ENCODE measurements at regions not wholly inside any gene's neighbourhood (a gene's known extent, or its start where the extent isn't known, plus 50 kb on each side); places are given as distances from the start of the nearest gene placed in this dataset.

- TF ChIP-seq, protein P1, sequence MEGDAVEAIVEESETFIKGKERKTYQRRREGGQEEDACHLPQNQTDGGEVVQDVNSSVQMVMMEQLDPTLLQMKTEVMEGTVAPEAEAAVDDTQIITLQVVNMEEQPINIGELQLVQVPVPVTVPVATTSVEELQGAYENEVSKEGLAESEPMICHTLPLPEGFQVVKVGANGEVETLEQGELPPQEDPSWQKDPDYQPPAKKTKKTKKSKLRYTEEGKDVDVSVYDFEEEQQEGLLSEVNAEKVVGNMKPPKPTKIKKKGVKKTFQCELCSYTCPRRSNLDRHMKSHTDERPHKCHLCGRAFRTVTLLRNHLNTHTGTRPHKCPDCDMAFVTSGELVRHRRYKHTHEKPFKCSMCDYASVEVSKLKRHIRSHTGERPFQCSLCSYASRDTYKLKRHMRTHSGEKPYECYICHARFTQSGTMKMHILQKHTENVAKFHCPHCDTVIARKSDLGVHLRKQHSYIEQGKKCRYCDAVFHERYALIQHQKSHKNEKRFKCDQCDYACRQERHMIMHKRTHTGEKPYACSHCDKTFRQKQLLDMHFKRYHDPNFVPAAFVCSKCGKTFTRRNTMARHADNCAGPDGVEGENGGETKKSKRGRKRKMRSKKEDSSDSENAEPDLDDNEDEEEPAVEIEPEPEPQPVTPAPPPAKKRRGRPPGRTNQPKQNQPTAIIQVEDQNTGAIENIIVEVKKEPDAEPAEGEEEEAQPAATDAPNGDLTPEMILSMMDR (IDR thresholded peaks at IDR 0.05 in 2 of 3, conservative IDR thresholded peaks at IDR 0.05 in 1 of 3; ENCODE audit: control insufficient read depth in 2 of 3, extremely low read depth in 1 of 3, insufficient read depth in 1 of 3, low read depth in 3 of 3, low read length in 3 of 3) = no peak
- TF ChIP-seq POLR2A (IDR thresholded peaks at IDR 0.05; ENCODE audit: low read depth, low read length) = no peak
- no peak for TF ChIP-seq MTA3 (IDR thresholded peaks at IDR 0.05; ENCODE audit: borderline replicate concordance, low read length)
- no peak for TF ChIP-seq PML (IDR thresholded peaks at IDR 0.05; ENCODE audit: low read length)
- no peak for TF ChIP-seq MXI1 (IDR thresholded peaks at IDR 0.05; ENCODE audit: low read depth, low read length)
- TF ChIP-seq BHLHE40 (IDR thresholded peaks at IDR 0.05; ENCODE audit: borderline replicate concordance in 1 of 2, low read depth in 2 of 2, low read length in 1 of 2) = no peak
- no peak for TF ChIP-seq CEBPB (IDR thresholded peaks at IDR 0.05; ENCODE audit: borderline replicate concordance in 1 of 2, low read depth in 2 of 2, low read length in 2 of 2)
- no peak for TF ChIP-seq EZH2 (IDR thresholded peaks at IDR 0.05; ENCODE audit: borderline replicate concordance, control insufficient read depth, low read depth, low read length)
- TF ChIP-seq RAD51 (IDR thresholded peaks at IDR 0.05) = no peak
Observed at GRCh38 chr3:147900851-147901250, 491.7 kb downstream of the ZIC1 start.
